ENCODE measurements at regions not wholly inside any gene's neighbourhood (a gene's known extent, or its start where the extent isn't known, plus 50 kb on each side); places are given as distances from the start of the nearest gene placed in this dataset.

- no peaks in the 10 kb centered on the region for H3K27me3 ChIP-seq (ENCODE audit: low read depth, low read length)
- H3K27ac ChIP-seq (ENCODE audit: low read length), result no peak overlapping the region
- no peak overlapping the region for H3K4me3 ChIP-seq (ENCODE audit: low read depth in 1 of 2, low read length in 2 of 2)
Observed at GRCh38 chr1:195462152-195462551, 1146.1 kb downstream of the KCNT2 start.

GRCh38 chr1:195458365-195458764 is 1149.9 kb downstream of the KCNT2 start:
- Histone ChIP-seq H3K36me3 (ENCODE audit: control insufficient read depth in 1 of 2, insufficient read depth in 2 of 2, low read length in 2 of 2) (no peaks in the 10 kb centered on the region), H3K9me3 (ENCODE audit: control insufficient read depth in 1 of 2, low read length in 2 of 2) (no peaks in the 10 kb centered on the region), H3K27me3 (ENCODE audit: low read depth, low read length) (no peaks in the 10 kb centered on the region), H3K27ac (ENCODE audit: low read length) (no peak overlapping the region), H3K4me3 (ENCODE audit: low read depth in 1 of 2, low read length in 2 of 2) (no peak overlapping the region), H3K4me1 (ENCODE audit: control insufficient read depth in 1 of 2, insufficient read depth in 2 of 2, low read length in 2 of 2) (no peaks in the 10 kb centered on the region)

More at GRCh38 chr1:195462152-195462551, 1146.1 kb downstream of the KCNT2 start:
- Histone ChIP-seq H3K9me3 (ENCODE audit: control insufficient read depth in 1 of 2, low read length in 2 of 2) (no peaks in the 10 kb centered on the region), H3K36me3 (ENCODE audit: control insufficient read depth in 1 of 2, insufficient read depth in 2 of 2, low read length in 2 of 2) (no peaks in the 10 kb centered on the region), H3K4me1 (ENCODE audit: control insufficient read depth in 1 of 2, insufficient read depth in 2 of 2, low read length in 2 of 2) (no peaks in the 10 kb centered on the region)

GRCh38 chr1:195450794-195451193 is 1157.4 kb downstream of the KCNT2 start:
- H3K9me3 ChIP-seq (ENCODE audit: control insufficient read depth in 1 of 2, low read length in 2 of 2), result peaks cover 0 to 4% of the 10 kb centered on the region in 2 donors
- H3K4me1 ChIP-seq (ENCODE audit: control insufficient read depth in 1 of 2, insufficient read depth in 2 of 2, low read length in 2 of 2), result no peaks in the 10 kb centered on the region
- no peaks in the 10 kb centered on the region for H3K36me3 ChIP-seq (ENCODE audit: control insufficient read depth in 1 of 2, insufficient read depth in 2 of 2, low read length in 2 of 2)

GRCh38 chr1:195439661-195440060 is 1168.6 kb downstream of the KCNT2 start:
- Histone ChIP-seq H3K27ac (ENCODE audit: low read length) (no peak overlapping the region), H3K4me3 (ENCODE audit: low read depth in 1 of 2, low read length in 2 of 2) (no peak overlapping the region), H3K4me1 (ENCODE audit: control insufficient read depth in 1 of 2, insufficient read depth in 2 of 2, low read length in 2 of 2) (no peaks in the 10 kb centered on the region), H3K9me3 (ENCODE audit: control insufficient read depth in 1 of 2, low read length in 2 of 2) (no peaks in the 10 kb centered on the region), H3K36me3 (ENCODE audit: control insufficient read depth in 1 of 2, insufficient read depth in 2 of 2, low read length in 2 of 2) (no peaks in the 10 kb centered on the region), H3K27me3 (ENCODE audit: low read depth, low read length) (no peaks in the 10 kb centered on the region)

More at GRCh38 chr1:195450794-195451193, 1157.4 kb downstream of the KCNT2 start:
- H3K4me3 ChIP-seq (ENCODE audit: low read depth in 1 of 2, low read length in 2 of 2), result no peak overlapping the region
- H3K27ac ChIP-seq (ENCODE audit: low read length), result no peak overlapping the region
- no peaks in the 10 kb centered on the region for H3K27me3 ChIP-seq (ENCODE audit: low read depth, low read length)

- no peak overlapping the region for H3K4me3 ChIP-seq (ENCODE audit: low read depth in 1 of 2, low read length in 2 of 2)
- H3K4me1 ChIP-seq (ENCODE audit: control insufficient read depth in 1 of 2, insufficient read depth in 2 of 2, low read length in 2 of 2), result no peaks in the 10 kb centered on the region
- H3K36me3 ChIP-seq (ENCODE audit: control insufficient read depth in 1 of 2, insufficient read depth in 2 of 2, low read length in 2 of 2), result no peaks in the 10 kb centered on the region
- no peaks in the 10 kb centered on the region for H3K27me3 ChIP-seq (ENCODE audit: low read depth, low read length)
- no peak overlapping the region for H3K27ac ChIP-seq (ENCODE audit: low read length)
- H3K9me3 ChIP-seq (ENCODE audit: control insufficient read depth in 1 of 2, low read length in 2 of 2), result no peaks in the 10 kb centered on the region
Observed at GRCh38 chr1:195434566-195435203, 1173.6 kb downstream of the KCNT2 start.

- H3K9me3 ChIP-seq (ENCODE audit: control insufficient read depth in 1 of 2, low read length in 2 of 2), result no peaks in the 10 kb centered on the region
- H3K36me3 ChIP-seq (ENCODE audit: control insufficient read depth in 1 of 2, insufficient read depth in 2 of 2, low read length in 2 of 2), result no peaks in the 10 kb centered on the region
Observed at GRCh38 chr1:195430826-195431225, 1177.4 kb downstream of the KCNT2 start.

GRCh38 chr1:195428927-195429326 is 1179.3 kb downstream of the KCNT2 start:
- Histone ChIP-seq H3K9me3 (ENCODE audit: control insufficient read depth in 1 of 2, low read length in 2 of 2) (no peaks in the 10 kb centered on the region), H3K4me1 (ENCODE audit: control insufficient read depth in 1 of 2, insufficient read depth in 2 of 2, low read length in 2 of 2) (no peaks in the 10 kb centered on the region), H3K27ac (ENCODE audit: low read length) (no peak overlapping the region), H3K4me3 (ENCODE audit: low read depth in 1 of 2, low read length in 2 of 2) (no peak overlapping the region), H3K36me3 (ENCODE audit: control insufficient read depth in 1 of 2, insufficient read depth in 2 of 2, low read length in 2 of 2) (no peaks in the 10 kb centered on the region), H3K27me3 (ENCODE audit: low read depth, low read length) (no peaks in the 10 kb centered on the region)

More at GRCh38 chr1:195430826-195431225, 1177.4 kb downstream of the KCNT2 start:
- Histone ChIP-seq H3K4me3 (ENCODE audit: low read depth in 1 of 2, low read length in 2 of 2) (no peak overlapping the region), H3K4me1 (ENCODE audit: control insufficient read depth in 1 of 2, insufficient read depth in 2 of 2, low read length in 2 of 2) (no peaks in the 10 kb centered on the region), H3K27me3 (ENCODE audit: low read depth, low read length) (no peaks in the 10 kb centered on the region), H3K27ac (ENCODE audit: low read length) (no peak overlapping the region)

- H3K4me1 ChIP-seq (ENCODE audit: control insufficient read depth in 1 of 2, insufficient read depth in 2 of 2, low read length in 2 of 2), result no peaks in the 10 kb centered on the region
Observed at GRCh38 chr1:195415584-195415983, 1192.7 kb downstream of the KCNT2 start.

GRCh38 chr1:195394567-195394966 is 1213.7 kb downstream of the KCNT2 start:
- H3K4me3 ChIP-seq (ENCODE audit: low read depth in 1 of 2, low read length in 2 of 2), result no peak overlapping the region
- H3K27me3 ChIP-seq (ENCODE audit: low read depth, low read length), result no peaks in the 10 kb centered on the region
- H3K4me1 ChIP-seq (ENCODE audit: control insufficient read depth in 1 of 2, insufficient read depth in 2 of 2, low read length in 2 of 2), result no peaks in the 10 kb centered on the region
- no peak overlapping the region for H3K27ac ChIP-seq (ENCODE audit: low read length)
- no peaks in the 10 kb centered on the region for H3K9me3 ChIP-seq (ENCODE audit: control insufficient read depth in 1 of 2, low read length in 2 of 2)
- no peaks in the 10 kb centered on the region for H3K36me3 ChIP-seq (ENCODE audit: control insufficient read depth in 1 of 2, insufficient read depth in 2 of 2, low read length in 2 of 2)

More at GRCh38 chr1:195415584-195415983, 1192.7 kb downstream of the KCNT2 start:
- Histone ChIP-seq H3K27me3 (ENCODE audit: low read depth, low read length) (no peaks in the 10 kb centered on the region), H3K36me3 (ENCODE audit: control insufficient read depth in 1 of 2, insufficient read depth in 2 of 2, low read length in 2 of 2) (no peaks in the 10 kb centered on the region), H3K9me3 (ENCODE audit: control insufficient read depth in 1 of 2, low read length in 2 of 2) (no peaks in the 10 kb centered on the region), H3K27ac (ENCODE audit: low read length) (no peak overlapping the region), H3K4me3 (ENCODE audit: low read depth in 1 of 2, low read length in 2 of 2) (no peak overlapping the region)

- H3K4me1 ChIP-seq (ENCODE audit: control insufficient read depth in 1 of 2, insufficient read depth in 2 of 2, low read length in 2 of 2), result no peaks in the 10 kb centered on the region
- no peaks in the 10 kb centered on the region for H3K9me3 ChIP-seq (ENCODE audit: control insufficient read depth in 1 of 2, low read length in 2 of 2)
- H3K36me3 ChIP-seq (ENCODE audit: control insufficient read depth in 1 of 2, insufficient read depth in 2 of 2, low read length in 2 of 2), result no peaks in the 10 kb centered on the region
Observed at GRCh38 chr1:195376190-195376589, 1232.0 kb downstream of the KCNT2 start.

GRCh38 chr1:195373856-195374255 is 1234.4 kb downstream of the KCNT2 start:
- H3K36me3 ChIP-seq (ENCODE audit: control insufficient read depth in 1 of 2, insufficient read depth in 2 of 2, low read length in 2 of 2), result no peaks in the 10 kb centered on the region
- no peaks in the 10 kb centered on the region for H3K9me3 ChIP-seq (ENCODE audit: control insufficient read depth in 1 of 2, low read length in 2 of 2)
- no peak overlapping the region for H3K27ac ChIP-seq (ENCODE audit: low read length)
- no peaks in the 10 kb centered on the region for H3K27me3 ChIP-seq (ENCODE audit: low read depth, low read length)
- H3K4me3 ChIP-seq (ENCODE audit: low read depth in 1 of 2, low read length in 2 of 2), result no peak overlapping the region
- no peaks in the 10 kb centered on the region for H3K4me1 ChIP-seq (ENCODE audit: control insufficient read depth in 1 of 2, insufficient read depth in 2 of 2, low read length in 2 of 2)

More at GRCh38 chr1:195376190-195376589, 1232.0 kb downstream of the KCNT2 start:
- no peak overlapping the region for H3K27ac ChIP-seq (ENCODE audit: low read length)
- no peak overlapping the region for H3K4me3 ChIP-seq (ENCODE audit: low read depth in 1 of 2, low read length in 2 of 2)
- H3K27me3 ChIP-seq (ENCODE audit: low read depth, low read length), result no peaks in the 10 kb centered on the region

- H3K4me1 ChIP-seq (ENCODE audit: control insufficient read depth in 1 of 2, insufficient read depth in 2 of 2, low read length in 2 of 2), result no peaks in the 10 kb centered on the region
- no peaks in the 10 kb centered on the region for H3K9me3 ChIP-seq (ENCODE audit: control insufficient read depth in 1 of 2, low read length in 2 of 2)
- H3K4me3 ChIP-seq (ENCODE audit: low read depth in 1 of 2, low read length in 2 of 2), result no peak overlapping the region
- no peak overlapping the region for H3K27ac ChIP-seq (ENCODE audit: low read length)
- H3K36me3 ChIP-seq (ENCODE audit: control insufficient read depth in 1 of 2, insufficient read depth in 2 of 2, low read length in 2 of 2), result no peaks in the 10 kb centered on the region
- no peaks in the 10 kb centered on the region for H3K27me3 ChIP-seq (ENCODE audit: low read depth, low read length)
Observed at GRCh38 chr1:195345149-195345548, 1263.1 kb downstream of the KCNT2 start.
